ENCODE measurements at regions not wholly inside any gene's neighbourhood (a gene's known extent, or its start where the extent isn't known, plus 50 kb on each side); places are given as distances from the start of the nearest gene placed in this dataset.

DNA sequence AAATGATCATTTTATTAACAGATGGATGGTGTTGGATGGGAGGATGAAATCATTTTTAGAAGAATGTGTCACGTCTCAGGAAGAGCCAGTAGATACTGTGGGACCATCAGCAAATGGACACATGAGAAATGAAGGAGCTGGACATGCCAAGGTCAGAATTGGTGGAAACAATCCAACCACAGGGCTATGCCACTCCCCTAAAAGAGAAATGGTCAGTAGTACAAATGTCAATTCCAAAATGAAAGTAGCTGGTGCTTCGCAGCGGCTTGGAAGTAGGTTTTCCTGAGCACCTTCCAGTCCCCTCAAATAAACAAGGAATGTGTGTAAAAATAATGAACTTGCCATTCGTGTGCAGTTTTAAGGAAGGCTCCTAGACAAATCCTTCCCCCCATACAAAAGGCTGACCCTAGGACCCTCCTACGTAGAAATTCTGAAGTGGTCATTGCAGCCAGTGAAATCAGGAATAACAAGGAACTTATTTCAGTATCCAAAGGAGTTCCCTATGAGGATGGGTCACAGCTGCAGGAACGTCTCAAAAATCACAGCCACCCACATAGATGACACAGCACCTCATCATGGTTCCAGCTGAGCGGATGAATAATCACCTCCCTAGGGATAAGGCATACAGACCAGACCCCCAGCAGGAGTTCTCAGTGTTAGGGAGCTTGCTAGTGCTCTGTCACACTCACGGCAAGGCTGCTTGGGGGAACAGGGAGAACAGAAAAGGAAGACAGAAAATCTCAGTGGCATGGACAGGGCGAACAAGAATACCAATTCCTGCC is 239.2 kb downstream of the HS3ST3A1 start:
- no peak for DNase-seq (ENCODE audit: extremely low read depth, low read depth)

DNA sequence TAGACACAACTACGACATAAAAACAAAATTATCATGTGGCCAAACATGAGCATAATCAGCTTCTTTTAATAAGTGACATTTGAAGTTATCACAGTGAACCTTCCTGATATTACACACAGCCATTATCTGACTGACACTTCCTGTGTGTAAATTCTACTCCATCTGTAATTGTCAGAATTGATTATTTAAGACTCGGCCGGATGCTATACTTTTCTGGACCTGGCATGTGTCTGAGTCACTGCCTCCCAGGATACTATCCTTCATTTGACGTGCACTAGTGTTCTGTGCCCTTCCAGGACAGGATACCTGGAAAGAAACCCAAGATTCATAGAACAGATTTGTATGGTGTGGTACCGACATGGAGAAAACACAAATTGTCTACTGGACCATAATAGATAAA is 242.0 kb downstream of the HS3ST3A1 start:
- no peak for DNase-seq (ENCODE audit: extremely low read depth, low read depth)

DNA sequence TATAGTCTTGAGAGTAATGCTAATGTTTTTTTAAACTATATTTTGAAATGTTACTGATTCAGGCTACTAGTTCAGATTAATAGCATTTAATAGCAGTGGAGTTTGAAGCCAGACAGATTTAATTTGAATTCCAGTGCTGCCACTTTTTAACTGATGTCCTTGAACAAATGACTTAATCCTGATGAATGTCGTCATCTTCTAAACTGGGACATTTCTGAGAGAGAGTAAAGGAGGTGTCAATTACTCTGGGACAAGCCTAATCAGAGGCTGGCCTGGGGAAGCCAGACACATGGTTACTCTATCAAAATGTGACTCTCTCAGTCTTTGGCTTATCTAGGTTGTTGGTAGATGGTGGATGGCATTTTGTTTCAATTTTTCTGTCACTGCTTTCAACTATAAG is 246.7 kb downstream of the HS3ST3A1 start:
- no peak for DNase-seq (ENCODE audit: extremely low read depth, low read depth)

DNA sequence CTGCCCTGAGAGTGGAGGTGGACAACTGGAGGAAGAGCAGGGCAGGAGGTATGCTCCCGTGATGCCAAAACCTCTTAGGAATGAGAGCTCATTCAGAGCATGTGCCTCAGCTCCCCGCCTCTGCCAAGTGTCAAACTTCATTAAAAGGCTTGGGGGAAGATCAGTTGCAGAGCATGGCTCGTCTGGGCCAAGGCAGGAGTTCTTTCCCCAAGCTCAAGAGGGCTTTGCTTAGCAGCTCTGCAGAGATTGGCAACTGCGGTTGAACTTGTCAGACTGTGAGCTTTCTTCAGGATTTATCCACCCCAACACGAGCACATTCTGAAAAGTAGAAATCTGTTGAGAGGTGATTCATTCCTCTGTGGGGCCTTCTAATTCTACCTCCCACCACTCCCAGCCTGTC is 248.1 kb downstream of the HS3ST3A1 start:
- no peak for DNase-seq (ENCODE audit: extremely low read depth, low read depth)

DNA sequence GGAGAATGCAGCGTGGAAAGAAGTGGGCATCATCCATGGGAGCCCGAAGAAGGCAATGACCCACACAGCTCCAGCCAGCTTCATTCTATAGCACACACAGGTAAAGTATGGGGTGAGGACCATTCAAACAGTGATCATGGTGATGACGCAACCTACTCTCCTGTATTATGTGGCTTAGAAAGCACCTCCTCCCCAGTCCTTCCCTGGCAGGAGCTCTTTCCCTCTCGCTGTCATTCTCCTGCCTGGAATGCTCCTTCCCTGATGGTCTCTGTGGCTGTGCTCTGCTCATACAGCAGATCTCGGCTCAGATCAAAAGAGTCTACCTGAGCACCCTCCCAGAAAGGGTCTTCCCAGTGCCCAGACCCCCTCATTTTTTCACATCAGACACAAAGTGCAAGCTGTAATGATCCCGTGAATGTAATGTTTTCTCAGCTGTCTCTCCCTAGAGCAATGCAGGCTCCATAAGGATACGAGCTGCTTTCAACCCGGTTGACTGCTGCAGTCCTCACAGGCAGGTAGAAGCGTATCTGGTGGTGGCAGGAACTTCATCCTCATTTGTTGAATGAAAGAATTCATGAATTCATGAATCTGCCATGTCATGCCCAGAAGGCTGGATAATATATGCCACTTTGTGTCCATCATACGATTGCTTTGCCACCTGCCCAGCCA is 248.8 kb downstream of the HS3ST3A1 start:
- DNase-seq (ENCODE audit: extremely low read depth, low read depth): no peak

DNA sequence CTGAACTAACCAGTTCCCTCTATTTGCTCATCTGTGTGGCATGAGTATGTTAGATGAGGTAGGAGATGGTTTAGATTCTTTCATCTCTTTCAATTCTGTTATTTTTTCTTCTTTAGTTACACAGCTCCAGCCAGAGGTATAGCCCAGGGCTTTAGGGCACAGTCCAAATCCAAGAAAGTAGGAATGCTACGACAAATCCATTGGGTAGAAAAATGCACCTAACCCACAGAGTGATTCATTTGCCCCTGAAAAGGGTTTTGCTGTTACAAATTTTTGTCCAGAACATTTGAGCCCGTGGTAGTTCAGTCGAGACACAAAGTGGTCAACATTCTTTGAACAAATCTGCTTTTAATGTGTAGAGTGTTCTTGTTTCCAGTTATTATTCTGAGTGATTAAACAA is 250.7 kb downstream of the HS3ST3A1 start:
- no peak for DNase-seq (ENCODE audit: extremely low read depth, low read depth)

DNA sequence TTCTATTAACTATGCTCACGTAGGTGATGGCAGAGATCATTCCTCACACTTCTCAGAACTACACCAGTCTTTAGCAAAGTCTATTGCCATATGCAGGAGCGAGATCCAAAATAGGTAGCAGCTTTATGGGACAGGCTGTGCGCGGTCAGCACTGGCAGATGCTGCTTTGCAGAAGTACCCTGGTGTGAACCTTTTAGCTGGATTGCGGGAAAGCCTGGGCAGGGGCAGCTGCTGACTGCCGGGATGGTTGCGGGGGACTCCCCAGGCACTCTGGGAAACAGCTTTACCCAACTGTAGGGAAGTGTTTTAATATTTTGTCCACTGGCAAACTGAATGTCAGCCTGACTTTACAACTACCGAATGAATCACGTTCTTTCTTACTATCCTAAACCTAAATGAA is 251.3 kb downstream of the HS3ST3A1 start:
- no peak for DNase-seq (ENCODE audit: extremely low read depth, low read depth)

DNA sequence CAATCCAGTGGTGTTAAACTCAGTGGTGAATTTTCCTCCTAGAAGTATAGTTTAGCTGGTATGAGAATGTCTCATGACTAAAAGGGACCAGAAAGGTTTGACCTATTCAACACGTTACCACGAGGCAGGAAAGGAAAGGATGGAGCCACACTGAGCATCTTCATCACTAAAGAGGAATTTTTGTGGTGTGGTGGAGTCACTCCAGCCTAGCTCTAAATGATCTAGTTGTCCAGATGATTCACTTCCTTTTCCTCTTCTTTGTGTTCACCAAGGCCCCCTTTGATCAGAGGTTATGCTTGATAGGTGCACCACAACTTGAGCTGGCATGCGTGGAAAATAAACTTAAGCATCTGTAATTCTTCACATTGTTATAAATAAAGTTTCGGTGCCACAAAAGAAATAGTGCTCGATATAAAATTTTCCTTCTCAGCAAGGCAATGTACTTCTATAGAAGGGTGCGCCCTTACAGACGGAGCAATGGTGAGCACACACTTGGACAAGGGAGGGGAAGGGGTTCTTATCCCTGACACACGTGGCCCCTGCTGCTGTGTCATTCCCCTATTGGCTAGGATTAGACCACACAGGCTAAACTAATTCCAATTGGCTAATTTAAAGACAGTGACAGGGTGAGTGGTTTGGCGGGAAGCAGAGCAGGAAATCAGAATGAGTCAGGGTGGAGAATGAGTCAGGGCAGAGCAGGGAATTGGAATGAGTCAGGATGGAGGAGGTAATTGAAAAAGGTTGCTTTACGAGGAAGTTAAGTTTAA is 254.6 kb downstream of the HS3ST3A1 start:
- DNase-seq (ENCODE audit: extremely low read depth, low read depth): peak; percentile 30

DNA sequence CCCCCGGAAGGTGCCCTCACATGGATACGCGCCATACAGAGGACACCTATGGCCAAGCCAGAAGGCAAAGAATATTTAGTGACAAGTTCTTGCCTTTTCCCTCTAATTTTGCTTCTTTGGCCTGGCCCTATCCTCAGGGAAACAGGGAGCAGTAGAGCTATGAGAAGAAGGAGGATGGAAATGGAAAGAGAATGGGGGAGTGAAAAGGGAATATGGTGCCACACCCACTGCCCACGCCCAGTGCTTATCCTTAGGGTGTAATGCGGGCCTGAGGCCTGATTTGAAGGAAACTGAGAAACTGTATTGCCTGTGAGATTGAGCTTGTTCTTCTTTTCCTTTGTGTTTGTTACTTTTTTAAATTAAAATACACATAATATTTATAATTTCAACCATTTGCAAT is 255.1 kb downstream of the HS3ST3A1 start:
- DNase-seq (ENCODE audit: extremely low read depth, low read depth): no peak

DNA sequence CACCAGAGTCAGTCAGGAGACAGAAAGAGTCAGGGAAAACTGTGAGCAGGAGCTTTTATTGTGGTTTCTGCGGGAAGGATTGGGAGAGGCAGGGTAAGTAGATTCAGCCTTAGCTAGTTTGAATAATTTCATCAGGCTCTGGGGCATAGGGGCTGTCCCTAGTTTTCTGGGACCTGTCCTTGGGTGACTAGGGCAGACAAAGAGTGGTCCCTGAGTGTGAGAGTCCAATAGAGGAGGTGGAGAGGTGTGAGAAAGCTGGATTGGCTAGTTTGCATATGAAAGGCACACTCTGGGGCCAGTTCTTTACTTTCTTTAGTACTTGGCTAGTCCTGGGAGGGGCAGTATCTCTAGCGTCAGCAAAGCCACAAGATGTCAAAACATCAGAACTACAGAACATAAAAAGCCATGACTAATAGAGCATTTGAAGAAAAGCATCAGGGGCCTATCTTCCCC is 255.6 kb downstream of the HS3ST3A1 start:
- DNase-seq (ENCODE audit: extremely low read depth, low read depth): no peak

DNA sequence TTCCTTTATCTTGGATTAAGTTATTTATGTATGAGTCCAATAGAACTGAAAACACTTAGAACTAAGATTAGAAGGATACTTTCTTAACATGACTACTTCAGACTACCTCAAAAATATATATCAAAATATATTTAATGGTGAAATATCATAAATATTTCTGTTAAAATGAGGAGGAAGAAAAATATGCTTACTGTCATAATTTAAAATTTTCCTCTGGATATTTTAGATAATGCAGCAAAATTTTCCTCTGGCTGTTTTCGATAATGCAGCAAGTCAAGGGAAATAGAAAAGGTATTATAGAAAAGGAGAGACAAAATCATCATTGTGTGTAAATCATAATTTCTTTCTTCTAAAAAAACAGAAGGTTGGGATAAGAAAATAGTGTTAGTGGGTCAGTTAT is 263.3 kb downstream of the HS3ST3A1 start:
- no peak for DNase-seq (ENCODE audit: extremely low read depth, low read depth)

DNA sequence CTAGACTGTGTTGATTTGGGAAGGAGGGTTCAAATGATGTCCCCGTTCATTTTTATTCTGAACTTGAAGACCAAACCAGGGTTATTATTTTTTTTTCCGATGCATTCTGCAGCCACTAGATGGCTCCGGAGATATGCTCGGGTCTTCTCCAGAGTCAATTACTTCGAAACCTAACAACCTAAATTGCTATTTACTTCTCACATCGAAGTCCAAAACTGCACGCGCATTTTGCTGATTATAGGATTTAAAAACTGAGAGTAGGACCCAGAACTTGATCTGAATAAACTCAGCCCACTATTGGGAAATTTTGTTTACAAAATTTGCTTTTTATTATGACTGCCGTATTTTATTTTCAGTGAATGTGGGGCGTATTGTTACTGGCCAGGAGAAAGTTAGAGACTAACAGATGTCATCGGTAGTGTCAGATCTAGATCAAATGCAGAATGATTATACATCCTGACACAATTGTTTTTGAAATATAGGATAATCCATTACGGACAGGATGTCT is 263.8 kb downstream of the HS3ST3A1 start:
- DNase-seq (ENCODE audit: extremely low read depth, low read depth): peak; percentile 45

DNA sequence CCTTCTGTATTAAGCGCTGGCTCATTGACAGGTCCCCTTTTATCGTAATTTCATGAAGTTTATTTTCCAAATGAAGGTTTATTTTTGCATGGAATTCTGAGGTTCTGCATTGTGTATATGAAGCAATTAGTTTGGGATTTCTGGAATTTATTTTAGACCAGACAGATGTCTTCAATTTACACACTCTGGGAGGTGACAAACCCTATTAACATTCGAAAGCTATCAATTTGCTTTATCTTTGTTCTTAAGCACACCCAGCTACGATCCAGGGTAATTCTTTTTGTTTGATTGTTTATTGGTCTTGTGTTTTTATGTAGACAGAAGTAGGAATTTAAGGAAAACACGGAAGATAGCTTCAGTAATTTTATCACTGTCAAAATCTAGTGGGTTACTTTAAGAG is 264.6 kb downstream of the HS3ST3A1 start:
- no peak for DNase-seq (ENCODE audit: extremely low read depth, low read depth)

DNA sequence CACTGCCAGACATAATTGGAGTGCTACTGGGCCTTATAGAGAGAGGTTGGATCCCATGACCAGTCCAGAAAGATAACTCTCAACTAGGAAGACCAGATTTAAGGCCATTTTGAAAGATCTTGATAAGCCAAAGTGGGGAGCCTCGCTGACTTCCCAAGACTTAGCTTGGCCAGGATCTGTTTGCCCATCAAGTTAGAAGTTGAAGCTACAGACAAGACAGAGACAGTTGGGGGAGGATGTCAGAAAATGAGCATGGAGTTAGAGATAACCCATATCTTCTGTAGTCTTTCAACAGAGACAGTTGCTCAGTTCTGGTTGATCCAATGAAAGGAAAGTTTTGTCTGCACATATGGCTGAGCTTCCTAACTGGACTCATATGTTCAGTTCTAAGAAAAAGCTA is 267.4 kb downstream of the HS3ST3A1 start:
- DNase-seq (ENCODE audit: extremely low read depth, low read depth): no peak

DNA sequence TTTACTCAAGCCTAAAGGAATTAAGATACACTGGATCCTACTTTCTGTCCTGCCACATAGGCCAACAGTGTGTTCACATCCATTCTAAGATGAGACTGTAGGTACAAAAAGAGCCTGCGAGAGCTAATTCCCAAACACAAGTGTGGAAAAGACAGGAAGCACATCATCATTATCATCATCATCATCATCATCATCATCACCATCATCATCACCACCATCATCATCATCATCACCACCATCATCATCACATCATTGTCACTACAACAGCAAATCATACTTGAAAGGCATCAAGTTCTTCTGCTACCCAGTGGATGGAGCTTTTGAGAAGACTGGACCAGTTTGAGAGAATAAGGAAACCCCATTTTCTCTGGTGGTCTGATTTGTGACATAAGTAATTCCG is 268.1 kb downstream of the HS3ST3A1 start:
- DNase-seq (ENCODE audit: extremely low read depth, low read depth): no peak

DNA sequence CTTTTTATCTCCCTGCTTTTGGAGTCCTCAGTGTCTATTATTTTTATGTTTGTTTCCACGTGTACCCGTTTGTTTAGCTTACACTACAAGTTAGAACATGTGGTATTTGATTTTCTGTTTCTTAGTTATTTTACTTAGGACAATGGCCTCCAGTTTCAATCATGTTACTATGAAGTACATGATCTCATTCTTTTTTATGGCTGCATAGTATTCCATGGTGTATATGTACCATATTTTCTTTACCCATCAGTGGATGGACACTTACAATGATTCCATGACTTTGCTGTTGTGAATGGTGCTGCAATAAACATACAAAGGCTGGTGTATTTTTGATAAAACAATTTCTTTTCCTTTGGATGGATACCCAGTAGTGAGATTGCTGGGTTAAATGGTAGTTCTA is 269.5 kb downstream of the HS3ST3A1 start:
- DNase-seq (ENCODE audit: extremely low read depth, low read depth): no peak

DNA sequence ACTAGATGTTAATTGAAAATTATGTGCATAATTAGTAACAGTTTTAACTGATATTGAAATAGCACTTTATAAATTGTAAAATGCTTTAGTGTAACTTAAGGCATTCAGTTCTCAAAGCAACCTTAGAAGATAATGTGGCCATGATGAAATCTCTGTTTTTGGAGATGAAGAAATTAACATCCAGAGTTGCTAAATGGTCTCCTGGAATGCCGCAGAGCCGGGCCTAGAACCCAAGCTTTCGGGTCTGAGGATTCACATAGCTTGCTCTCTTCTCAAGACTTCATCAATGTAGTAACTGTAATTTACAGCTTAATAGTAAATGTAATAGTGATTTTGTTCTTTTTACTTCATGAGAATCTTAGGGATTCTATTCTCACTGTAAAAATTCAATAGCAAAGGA is 272.3 kb downstream of the HS3ST3A1 start:
- DNase-seq (ENCODE audit: extremely low read depth, low read depth): no peak

DNA sequence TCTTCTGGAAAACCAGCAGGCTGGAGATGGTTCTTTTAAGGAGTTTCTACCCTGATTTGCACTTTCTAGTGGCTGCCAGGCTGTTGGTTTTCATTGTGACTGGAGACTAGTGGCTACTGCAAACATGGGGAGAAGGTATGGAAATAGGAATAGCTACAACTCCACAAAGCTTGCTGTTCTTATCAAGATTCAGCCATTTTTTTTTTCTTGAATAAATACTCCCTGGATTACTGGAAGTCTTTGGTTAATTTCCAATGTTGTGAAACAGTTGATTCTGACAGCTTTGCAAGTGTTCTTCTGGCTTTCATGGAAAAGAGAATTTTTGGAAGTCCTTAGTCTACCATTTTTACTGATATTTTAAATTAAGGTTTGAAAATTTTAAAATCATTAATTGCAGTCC is 277.7 kb downstream of the HS3ST3A1 start:
- DNase-seq (ENCODE audit: extremely low read depth, low read depth): no peak

DNA sequence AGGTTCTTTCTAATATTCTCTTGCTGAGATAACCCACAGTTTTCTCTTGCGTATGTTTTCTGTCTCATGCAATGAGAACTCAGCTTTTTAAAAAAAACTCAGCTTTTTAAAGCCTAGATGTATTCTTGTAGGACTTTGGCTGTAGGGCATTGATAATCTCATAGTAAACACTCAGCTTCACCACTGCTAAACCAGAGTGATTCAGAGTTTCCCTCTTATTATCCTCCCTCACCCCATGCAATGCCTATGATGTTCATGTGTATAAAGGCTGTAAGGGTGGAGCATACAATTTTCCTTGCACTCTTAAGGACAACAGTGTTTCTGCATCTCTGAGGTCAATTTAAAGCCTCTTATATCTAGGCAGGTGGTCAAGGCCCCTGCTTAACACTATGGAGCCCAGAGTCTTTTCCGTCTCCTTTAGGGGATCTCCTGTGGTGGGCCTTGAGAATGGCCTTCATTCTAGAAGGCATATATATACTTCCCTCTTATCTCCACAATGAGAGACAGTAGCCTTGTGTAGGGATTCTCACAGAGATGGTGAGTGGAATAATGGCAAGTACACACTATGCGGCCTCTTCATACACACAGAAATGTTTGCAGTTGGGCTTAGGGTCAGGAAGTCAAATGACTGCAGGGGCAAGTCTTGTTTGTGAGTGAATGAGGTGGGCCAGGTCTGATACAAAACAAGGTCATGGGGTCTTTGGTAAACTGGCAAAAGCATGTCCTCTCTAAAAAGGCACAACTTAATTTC is 279.6 kb downstream of the HS3ST3A1 start:
- DNase-seq (ENCODE audit: extremely low read depth, low read depth): no peak

DNA sequence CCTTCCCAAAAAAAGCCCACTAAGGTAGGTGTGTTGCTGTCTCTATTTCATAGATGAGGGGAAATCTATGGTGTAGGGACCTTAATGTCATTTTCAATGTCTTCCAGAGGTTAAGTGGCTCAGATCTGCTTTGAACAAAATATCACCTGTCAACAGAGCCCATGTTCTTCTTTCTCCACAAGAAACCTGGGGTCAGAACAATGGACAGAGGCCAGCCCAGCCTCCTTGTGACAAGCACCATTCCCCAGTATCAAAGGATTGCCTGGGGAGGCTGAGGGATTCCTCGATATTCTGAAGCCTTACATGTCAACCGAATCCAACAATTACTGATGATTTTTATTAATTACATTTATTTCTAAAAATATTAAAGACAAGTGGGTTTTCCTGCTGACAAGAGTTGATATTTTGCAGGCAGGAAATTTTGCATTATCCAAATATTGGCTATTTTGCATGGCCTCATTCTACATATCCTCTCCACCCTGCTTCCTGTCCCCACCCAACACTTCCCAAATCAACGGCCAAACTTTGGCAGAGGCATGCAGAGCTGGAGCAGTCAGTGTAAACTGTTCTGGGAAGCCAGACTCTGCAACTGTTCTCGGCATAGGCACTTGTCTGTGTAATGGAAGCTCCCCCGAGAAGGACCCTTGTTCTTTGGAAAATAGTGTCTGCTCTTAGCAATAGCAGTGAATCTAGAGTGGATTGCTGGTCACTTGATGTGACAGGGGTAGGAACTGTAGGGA is 281.5 kb downstream of the HS3ST3A1 start:
- no peak for DNase-seq (ENCODE audit: extremely low read depth, low read depth)
